Neural crest cell (in vitro differentiated cells): ENCODE measurements at regions not wholly inside any gene's neighbourhood (a gene's known extent, or its start where the extent isn't known, plus 50 kb on each side); places are given as distances from the start of the nearest gene placed in this dataset.

Experiments used
- DNase-seq: peaks from one replicate; pipeline ENCODE4 v3.0.0; 2021; ENCODE audit warnings: low read depth, mixed read lengths, low spot score
- H3K27ac Mint-ChIP-seq: one replicate; pipeline ENCODE4 v1.8.0; 2021; ENCODE audit warnings: mild to moderate bottlenecking, mixed read lengths; ENCODE audit not compliant: unreplicated experiment
- H3K27me3 Mint-ChIP-seq: 2 replicates; pipeline ENCODE4 v1.8.0; 2021; ENCODE audit warnings: low read depth, mild to moderate bottlenecking, mixed read lengths
- H3K36me3 Mint-ChIP-seq: 2 replicates; pipeline ENCODE4 v1.8.0; 2021; ENCODE audit warnings: low read depth, mild to moderate bottlenecking, mixed read lengths
- H3K4me1 Mint-ChIP-seq: 2 replicates; pipeline ENCODE4 v1.8.0; 2021; ENCODE audit warnings: mixed read lengths
- H3K4me3 Mint-ChIP-seq: one replicate; pipeline ENCODE4 v1.8.0; 2021; ENCODE audit warnings: mild to moderate bottlenecking, mixed read lengths
- H3K9me3 Mint-ChIP-seq: 2 replicates; pipeline ENCODE4 v1.8.0; 2021; ENCODE audit warnings: mixed read lengths
- TF ChIP-seq, protein P1 (sequence below): fragments of 200-600 bp; sonication (generic); conservative IDR thresholded peaks from 2 replicates; pipeline ENCODE4 v1.5.0; 2021; ENCODE audit warnings: antibody characterized with exemption, mild to moderate bottlenecking

- Mint-ChIP-seq H3K4me1 (peaks cover 43% of the 10 kb centered on the region), H3K4me3 (peak overlapping the region; percentile 1), H3K36me3 (peaks cover 4% of the 10 kb centered on the region), H3K27ac (no peak overlapping the region), H3K9me3 (peaks cover 15% of the 10 kb centered on the region), H3K27me3 (no peaks in the 10 kb centered on the region)
- DNase-seq = peak; percentile 48
- TF ChIP-seq, protein P1, sequence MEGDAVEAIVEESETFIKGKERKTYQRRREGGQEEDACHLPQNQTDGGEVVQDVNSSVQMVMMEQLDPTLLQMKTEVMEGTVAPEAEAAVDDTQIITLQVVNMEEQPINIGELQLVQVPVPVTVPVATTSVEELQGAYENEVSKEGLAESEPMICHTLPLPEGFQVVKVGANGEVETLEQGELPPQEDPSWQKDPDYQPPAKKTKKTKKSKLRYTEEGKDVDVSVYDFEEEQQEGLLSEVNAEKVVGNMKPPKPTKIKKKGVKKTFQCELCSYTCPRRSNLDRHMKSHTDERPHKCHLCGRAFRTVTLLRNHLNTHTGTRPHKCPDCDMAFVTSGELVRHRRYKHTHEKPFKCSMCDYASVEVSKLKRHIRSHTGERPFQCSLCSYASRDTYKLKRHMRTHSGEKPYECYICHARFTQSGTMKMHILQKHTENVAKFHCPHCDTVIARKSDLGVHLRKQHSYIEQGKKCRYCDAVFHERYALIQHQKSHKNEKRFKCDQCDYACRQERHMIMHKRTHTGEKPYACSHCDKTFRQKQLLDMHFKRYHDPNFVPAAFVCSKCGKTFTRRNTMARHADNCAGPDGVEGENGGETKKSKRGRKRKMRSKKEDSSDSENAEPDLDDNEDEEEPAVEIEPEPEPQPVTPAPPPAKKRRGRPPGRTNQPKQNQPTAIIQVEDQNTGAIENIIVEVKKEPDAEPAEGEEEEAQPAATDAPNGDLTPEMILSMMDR = no peak
Measured at GRCh38 chr11:15688351-15688792, 573.6 kb downstream of the INSC start.

DNA sequence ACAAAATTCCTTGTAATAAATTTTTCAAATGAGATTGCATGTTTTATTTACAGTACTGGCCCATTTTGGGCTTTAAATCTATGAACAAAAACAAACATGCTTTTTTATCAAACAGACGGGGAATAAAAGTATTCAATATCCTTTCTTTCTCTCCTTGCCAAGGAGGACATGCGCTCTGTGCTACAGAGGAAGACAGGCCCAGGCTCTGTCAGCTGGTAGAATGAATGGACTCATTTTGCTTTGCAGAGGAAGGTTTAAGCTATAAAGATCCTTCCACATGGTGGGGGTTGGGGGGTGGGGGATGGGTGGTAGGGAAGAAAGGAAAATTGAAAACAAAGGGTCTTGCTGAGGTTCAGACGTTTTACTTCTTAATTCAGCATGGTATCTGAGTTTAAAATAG, 575.6 kb downstream of the INSC start:
- Mint-ChIP-seq H3K27me3 (no peaks in the 10 kb centered on the region), H3K4me3 (peak overlapping the region; percentile 18), H3K27ac (no peak overlapping the region), H3K36me3 (peaks cover 4% of the 10 kb centered on the region), H3K9me3 (peaks cover 11% of the 10 kb centered on the region), H3K4me1 (peaks cover 41% of the 10 kb centered on the region)
- no peak for DNase-seq
- TF ChIP-seq, protein P1 = no peak

GRCh38 chr11:15692739-15693138, 578.0 kb downstream of the INSC start:
- Mint-ChIP-seq H3K27ac (no peak overlapping the region), H3K36me3 (no peaks in the 10 kb centered on the region)

GRCh38 chr11:15695096-15695721, 580.5 kb downstream of the INSC start:
- Mint-ChIP-seq H3K4me3 (no peak overlapping the region), H3K36me3 (no peaks in the 10 kb centered on the region), H3K9me3 (peaks cover 10% of the 10 kb centered on the region), H3K27me3 (no peaks in the 10 kb centered on the region), H3K27ac (no peak overlapping the region), H3K4me1 (peaks cover 12% of the 10 kb centered on the region)
- no peak for DNase-seq
- TF ChIP-seq, protein P1 = no peak

More at GRCh38 chr11:15692739-15693138, 578.0 kb downstream of the INSC start:
- TF ChIP-seq, protein P1 = no peak
- peaks cover 34% of the 10 kb centered on the region for H3K4me1 Mint-ChIP-seq
- H3K27me3 Mint-ChIP-seq = no peaks in the 10 kb centered on the region
- DNase-seq = no peak
- H3K9me3 Mint-ChIP-seq = peaks cover 11% of the 10 kb centered on the region
- H3K4me3 Mint-ChIP-seq = no peak overlapping the region

- TF ChIP-seq, protein P1 = no peak
- no peak overlapping the region for H3K27ac Mint-ChIP-seq
- H3K27me3 Mint-ChIP-seq = no peaks in the 10 kb centered on the region
Measured at GRCh38 chr11:15696069-15696468, 581.3 kb downstream of the INSC start.

More at GRCh38 chr11:15696069-15696468, 581.3 kb downstream of the INSC start:
- Mint-ChIP-seq H3K4me1 (peaks cover 7% of the 10 kb centered on the region), H3K36me3 (no peaks in the 10 kb centered on the region), H3K4me3 (no peak overlapping the region), H3K9me3 (peaks cover 10% of the 10 kb centered on the region)
- no peak for DNase-seq
